ENCODE measurements at regions not wholly inside any gene's neighbourhood (a gene's known extent, or its start where the extent isn't known, plus 50 kb on each side); places are given as distances from the start of the nearest gene placed in this dataset.

- H3K4me3 ChIP-seq (ENCODE audit: low read depth, low read length), result no peak overlapping the region
- H3K9me3 ChIP-seq (ENCODE audit: severe bottlenecking), result no peaks in the 10 kb centered on the region
- H3K27ac ChIP-seq, result no peak overlapping the region
- TF ChIP-seq CTCF (IDR thresholded peaks at IDR 0.05; ENCODE audit: low read depth, low read length), result no peak
- no peak for DNase-seq
- H3K36me3 ChIP-seq, result no peaks in the 10 kb centered on the region
- H3K27me3 ChIP-seq (ENCODE audit: insufficient read depth, low read depth, severe bottlenecking), result no peaks in the 10 kb centered on the region
These were observed 141.8 kb downstream of the FAM43A start for GRCh38 chr3:194827486-194827885.

GRCh38 chr3:194828116-194828515, 142.4 kb downstream of the FAM43A start:
- Histone ChIP-seq H3K9me3 (ENCODE audit: severe bottlenecking) (no peaks in the 10 kb centered on the region), H3K4me3 (ENCODE audit: low read depth, low read length) (no peak overlapping the region), H3K27me3 (ENCODE audit: insufficient read depth, low read depth, severe bottlenecking) (no peaks in the 10 kb centered on the region), H3K36me3 (no peaks in the 10 kb centered on the region), H3K27ac (no peak overlapping the region)
- DNase-seq, result no peak
- TF ChIP-seq CTCF (IDR thresholded peaks at IDR 0.05; ENCODE audit: low read depth, low read length), result no peak

- Histone ChIP-seq H3K9me3 (ENCODE audit: severe bottlenecking) (no peaks in the 10 kb centered on the region), H3K36me3 (no peaks in the 10 kb centered on the region), H3K27me3 (ENCODE audit: insufficient read depth, low read depth, severe bottlenecking) (no peaks in the 10 kb centered on the region), H3K27ac (no peak overlapping the region), H3K4me3 (ENCODE audit: low read depth, low read length) (no peak overlapping the region)
- TF ChIP-seq CTCF (IDR thresholded peaks at IDR 0.05; ENCODE audit: low read depth, low read length), result no peak
- no peak for DNase-seq
These were observed 143.2 kb downstream of the FAM43A start for GRCh38 chr3:194828926-194829325.

GRCh38 chr3:194830401-194830800, 144.7 kb downstream of the FAM43A start:
- H3K4me3 ChIP-seq (ENCODE audit: low read depth, low read length), result no peak overlapping the region
- H3K27ac ChIP-seq, result no peak overlapping the region
- no peak for DNase-seq
- no peaks in the 10 kb centered on the region for H3K36me3 ChIP-seq
- no peaks in the 10 kb centered on the region for H3K9me3 ChIP-seq (ENCODE audit: severe bottlenecking)
- no peak for TF ChIP-seq CTCF (IDR thresholded peaks at IDR 0.05; ENCODE audit: low read depth, low read length)
- H3K27me3 ChIP-seq (ENCODE audit: insufficient read depth, low read depth, severe bottlenecking), result no peaks in the 10 kb centered on the region

GRCh38 chr3:194830978-194831377, 145.3 kb downstream of the FAM43A start:
- Histone ChIP-seq H3K4me3 (ENCODE audit: low read depth, low read length) (no peak overlapping the region), H3K27me3 (ENCODE audit: insufficient read depth, low read depth, severe bottlenecking) (no peaks in the 10 kb centered on the region), H3K27ac (no peak overlapping the region), H3K9me3 (ENCODE audit: severe bottlenecking) (no peaks in the 10 kb centered on the region), H3K36me3 (no peaks in the 10 kb centered on the region)
- no peak for TF ChIP-seq CTCF (IDR thresholded peaks at IDR 0.05; ENCODE audit: low read depth, low read length)
- DNase-seq, result no peak

- Histone ChIP-seq H3K4me3 (ENCODE audit: low read depth, low read length) (no peak overlapping the region), H3K27me3 (ENCODE audit: insufficient read depth, low read depth, severe bottlenecking) (no peaks in the 10 kb centered on the region), H3K9me3 (ENCODE audit: severe bottlenecking) (no peaks in the 10 kb centered on the region), H3K27ac (no peak overlapping the region), H3K36me3 (no peaks in the 10 kb centered on the region)
- DNase-seq, result no peak
- TF ChIP-seq CTCF (IDR thresholded peaks at IDR 0.05; ENCODE audit: low read depth, low read length), result no peak
These were observed 146.8 kb downstream of the FAM43A start for GRCh38 chr3:194832346-194833104.

Measured in WERI-Rb-1 (cell line).